ENCODE measurements at regions not wholly inside any gene's neighbourhood (a gene's known extent, or its start where the extent isn't known, plus 50 kb on each side); places are given as distances from the start of the nearest gene placed in this dataset.

- TF ChIP-seq EZH2 (IDR thresholded peaks at IDR 0.05; ENCODE audit: low read length) = no peak
- no peak for TF ChIP-seq CTCF (optimal IDR thresholded peaks at IDR 0.05 in 1 of 3, IDR thresholded peaks at IDR 0.05 in 1 of 3, conservative IDR thresholded peaks at IDR 0.05 in 1 of 3; ENCODE audit: extremely low read depth in 1 of 3, insufficient read depth in 2 of 3, low read length in 3 of 3)
These were observed 584.5 kb downstream of the ACTL7B start for GRCh38 chr9:108271236-108271635.

Data from keratinocyte (primary cell).